ENCODE measurements at regions not wholly inside any gene's neighbourhood (a gene's known extent, or its start where the extent isn't known, plus 50 kb on each side); places are given as distances from the start of the nearest gene placed in this dataset.

DNA sequence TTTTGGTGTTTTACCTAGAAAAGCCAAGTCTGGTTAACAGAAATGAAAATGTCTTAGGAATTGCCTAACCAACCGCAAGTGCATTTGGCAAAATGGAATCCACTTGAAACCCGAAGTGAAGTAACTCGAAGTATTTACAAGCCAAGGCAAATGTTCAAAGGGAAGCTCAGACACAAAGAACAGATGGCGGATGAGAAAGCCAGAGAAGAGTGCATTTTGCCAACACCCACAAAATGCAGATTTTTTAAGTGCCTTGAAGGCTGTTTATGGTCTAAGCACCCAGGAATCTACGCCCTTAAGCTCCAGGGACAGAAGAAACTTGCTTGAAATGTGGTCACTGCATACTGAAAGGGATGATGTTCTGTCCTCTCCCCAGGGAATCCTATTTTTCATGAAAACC, 70.0 kb upstream of the TBXT start:
- Histone ChIP-seq H3K4me3 (ENCODE audit: low read depth in 2 of 2, low read length in 1 of 2) (no peak overlapping the region), H3K27ac (ENCODE audit: low read depth in 2 of 2, low read length in 1 of 2) (no peak overlapping the region), H3K36me3 (replicated peaks in 1 of 2; ENCODE audit: control insufficient read depth in 1 of 2, insufficient read depth in 2 of 2, low read length in 1 of 2) (no peaks in the 10 kb centered on the region), H3K9me2 (no peaks in the 10 kb centered on the region), H2AFZ (ENCODE audit: low read depth) (no peak overlapping the region), H3K9ac (no peak overlapping the region), H3K4me1 (ENCODE audit: control insufficient read depth in 1 of 2, insufficient read depth in 2 of 2, low read depth in 1 of 2, low read length in 1 of 2) (no peaks in the 10 kb centered on the region), H3K27me3 (ENCODE audit: insufficient read depth) (peaks cover 55% of the 10 kb centered on the region), H3K79me2 (ENCODE audit: insufficient read depth) (no peaks in the 10 kb centered on the region), H3K9me3 (no peaks in the 10 kb centered on the region), H3K4me2 (no peak overlapping the region), H3F3A (replicated peaks; ENCODE audit: insufficient read depth) (no peaks in the 10 kb centered on the region), H4K20me1 (ENCODE audit: insufficient read depth) (no peaks in the 10 kb centered on the region)
- no peak for DNase-seq
- TF ChIP-seq FOSL2 (IDR thresholded peaks at IDR 0.05; ENCODE audit: borderline replicate concordance, low read depth) (no peak), JUND (IDR thresholded peaks at IDR 0.05) (no peak), MXI1 (IDR thresholded peaks at IDR 0.05; ENCODE audit: low read depth, low read length) (no peak), GABPA (IDR thresholded peaks at IDR 0.05; ENCODE audit: low read depth) (no peak), YY1 (IDR thresholded peaks at IDR 0.05; ENCODE audit: low read depth) (no peak), SIN3A (IDR thresholded peaks at IDR 0.05; ENCODE audit: borderline replicate concordance, low read depth, low read length) (no peak), RXRA (IDR thresholded peaks at IDR 0.05; ENCODE audit: borderline replicate concordance, low read depth) (no peak), NRF1 (IDR thresholded peaks at IDR 0.05; ENCODE audit: low read depth, low read length) (no peak), RFX5 (IDR thresholded peaks at IDR 0.05; ENCODE audit: low read length) (no peak), CHD2 (IDR thresholded peaks at IDR 0.05; ENCODE audit: low read length, partially characterized antibody) (no peak), FOXJ3 (CRISPR knock-in tag; IDR thresholded peaks at IDR 0.05) (no peak), RAD21 (IDR thresholded peaks at IDR 0.05; ENCODE audit: low read length) (no peak)
- TF ChIP-seq, protein P1, sequence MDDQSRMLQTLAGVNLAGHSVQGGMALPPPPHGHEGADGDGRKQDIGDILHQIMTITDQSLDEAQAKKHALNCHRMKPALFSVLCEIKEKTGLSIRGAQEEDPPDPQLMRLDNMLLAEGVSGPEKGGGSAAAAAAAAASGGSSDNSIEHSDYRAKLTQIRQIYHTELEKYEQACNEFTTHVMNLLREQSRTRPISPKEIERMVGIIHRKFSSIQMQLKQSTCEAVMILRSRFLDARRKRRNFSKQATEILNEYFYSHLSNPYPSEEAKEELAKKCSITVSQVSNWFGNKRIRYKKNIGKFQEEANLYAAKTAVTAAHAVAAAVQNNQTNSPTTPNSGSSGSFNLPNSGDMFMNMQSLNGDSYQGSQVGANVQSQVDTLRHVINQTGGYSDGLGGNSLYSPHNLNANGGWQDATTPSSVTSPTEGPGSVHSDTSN (IDR thresholded peaks at IDR 0.05), result no peak
- TF ChIP-seq, protein P2, sequence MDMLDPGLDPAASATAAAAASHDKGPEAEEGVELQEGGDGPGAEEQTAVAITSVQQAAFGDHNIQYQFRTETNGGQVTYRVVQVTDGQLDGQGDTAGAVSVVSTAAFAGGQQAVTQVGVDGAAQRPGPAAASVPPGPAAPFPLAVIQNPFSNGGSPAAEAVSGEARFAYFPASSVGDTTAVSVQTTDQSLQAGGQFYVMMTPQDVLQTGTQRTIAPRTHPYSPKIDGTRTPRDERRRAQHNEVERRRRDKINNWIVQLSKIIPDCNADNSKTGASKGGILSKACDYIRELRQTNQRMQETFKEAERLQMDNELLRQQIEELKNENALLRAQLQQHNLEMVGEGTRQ (IDR thresholded peaks at IDR 0.05; ENCODE audit: borderline replicate concordance, low read depth, low read length), result no peak
- TF ChIP-seq, protein P3, sequence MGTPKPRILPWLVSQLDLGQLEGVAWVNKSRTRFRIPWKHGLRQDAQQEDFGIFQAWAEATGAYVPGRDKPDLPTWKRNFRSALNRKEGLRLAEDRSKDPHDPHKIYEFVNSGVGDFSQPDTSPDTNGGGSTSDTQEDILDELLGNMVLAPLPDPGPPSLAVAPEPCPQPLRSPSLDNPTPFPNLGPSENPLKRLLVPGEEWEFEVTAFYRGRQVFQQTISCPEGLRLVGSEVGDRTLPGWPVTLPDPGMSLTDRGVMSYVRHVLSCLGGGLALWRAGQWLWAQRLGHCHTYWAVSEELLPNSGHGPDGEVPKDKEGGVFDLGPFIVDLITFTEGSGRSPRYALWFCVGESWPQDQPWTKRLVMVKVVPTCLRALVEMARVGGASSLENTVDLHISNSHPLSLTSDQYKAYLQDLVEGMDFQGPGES (IDR thresholded peaks at IDR 0.05; ENCODE audit: low read depth, low read length), result no peak
- TF ChIP-seq, protein P4, sequence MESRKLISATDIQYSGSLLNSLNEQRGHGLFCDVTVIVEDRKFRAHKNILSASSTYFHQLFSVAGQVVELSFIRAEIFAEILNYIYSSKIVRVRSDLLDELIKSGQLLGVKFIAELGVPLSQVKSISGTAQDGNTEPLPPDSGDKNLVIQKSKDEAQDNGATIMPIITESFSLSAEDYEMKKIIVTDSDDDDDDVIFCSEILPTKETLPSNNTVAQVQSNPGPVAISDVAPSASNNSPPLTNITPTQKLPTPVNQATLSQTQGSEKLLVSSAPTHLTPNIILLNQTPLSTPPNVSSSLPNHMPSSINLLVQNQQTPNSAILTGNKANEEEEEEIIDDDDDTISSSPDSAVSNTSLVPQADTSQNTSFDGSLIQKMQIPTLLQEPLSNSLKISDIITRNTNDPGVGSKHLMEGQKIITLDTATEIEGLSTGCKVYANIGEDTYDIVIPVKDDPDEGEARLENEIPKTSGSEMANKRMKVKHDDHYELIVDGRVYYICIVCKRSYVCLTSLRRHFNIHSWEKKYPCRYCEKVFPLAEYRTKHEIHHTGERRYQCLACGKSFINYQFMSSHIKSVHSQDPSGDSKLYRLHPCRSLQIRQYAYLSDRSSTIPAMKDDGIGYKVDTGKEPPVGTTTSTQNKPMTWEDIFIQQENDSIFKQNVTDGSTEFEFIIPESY (IDR thresholded peaks at IDR 0.05; ENCODE audit: borderline replicate concordance, low read depth), result no peak
- TF ChIP-seq, protein P5, sequence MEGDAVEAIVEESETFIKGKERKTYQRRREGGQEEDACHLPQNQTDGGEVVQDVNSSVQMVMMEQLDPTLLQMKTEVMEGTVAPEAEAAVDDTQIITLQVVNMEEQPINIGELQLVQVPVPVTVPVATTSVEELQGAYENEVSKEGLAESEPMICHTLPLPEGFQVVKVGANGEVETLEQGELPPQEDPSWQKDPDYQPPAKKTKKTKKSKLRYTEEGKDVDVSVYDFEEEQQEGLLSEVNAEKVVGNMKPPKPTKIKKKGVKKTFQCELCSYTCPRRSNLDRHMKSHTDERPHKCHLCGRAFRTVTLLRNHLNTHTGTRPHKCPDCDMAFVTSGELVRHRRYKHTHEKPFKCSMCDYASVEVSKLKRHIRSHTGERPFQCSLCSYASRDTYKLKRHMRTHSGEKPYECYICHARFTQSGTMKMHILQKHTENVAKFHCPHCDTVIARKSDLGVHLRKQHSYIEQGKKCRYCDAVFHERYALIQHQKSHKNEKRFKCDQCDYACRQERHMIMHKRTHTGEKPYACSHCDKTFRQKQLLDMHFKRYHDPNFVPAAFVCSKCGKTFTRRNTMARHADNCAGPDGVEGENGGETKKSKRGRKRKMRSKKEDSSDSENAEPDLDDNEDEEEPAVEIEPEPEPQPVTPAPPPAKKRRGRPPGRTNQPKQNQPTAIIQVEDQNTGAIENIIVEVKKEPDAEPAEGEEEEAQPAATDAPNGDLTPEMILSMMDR (IDR thresholded peaks at IDR 0.05), result no peak
- TF ChIP-seq, protein P6, sequence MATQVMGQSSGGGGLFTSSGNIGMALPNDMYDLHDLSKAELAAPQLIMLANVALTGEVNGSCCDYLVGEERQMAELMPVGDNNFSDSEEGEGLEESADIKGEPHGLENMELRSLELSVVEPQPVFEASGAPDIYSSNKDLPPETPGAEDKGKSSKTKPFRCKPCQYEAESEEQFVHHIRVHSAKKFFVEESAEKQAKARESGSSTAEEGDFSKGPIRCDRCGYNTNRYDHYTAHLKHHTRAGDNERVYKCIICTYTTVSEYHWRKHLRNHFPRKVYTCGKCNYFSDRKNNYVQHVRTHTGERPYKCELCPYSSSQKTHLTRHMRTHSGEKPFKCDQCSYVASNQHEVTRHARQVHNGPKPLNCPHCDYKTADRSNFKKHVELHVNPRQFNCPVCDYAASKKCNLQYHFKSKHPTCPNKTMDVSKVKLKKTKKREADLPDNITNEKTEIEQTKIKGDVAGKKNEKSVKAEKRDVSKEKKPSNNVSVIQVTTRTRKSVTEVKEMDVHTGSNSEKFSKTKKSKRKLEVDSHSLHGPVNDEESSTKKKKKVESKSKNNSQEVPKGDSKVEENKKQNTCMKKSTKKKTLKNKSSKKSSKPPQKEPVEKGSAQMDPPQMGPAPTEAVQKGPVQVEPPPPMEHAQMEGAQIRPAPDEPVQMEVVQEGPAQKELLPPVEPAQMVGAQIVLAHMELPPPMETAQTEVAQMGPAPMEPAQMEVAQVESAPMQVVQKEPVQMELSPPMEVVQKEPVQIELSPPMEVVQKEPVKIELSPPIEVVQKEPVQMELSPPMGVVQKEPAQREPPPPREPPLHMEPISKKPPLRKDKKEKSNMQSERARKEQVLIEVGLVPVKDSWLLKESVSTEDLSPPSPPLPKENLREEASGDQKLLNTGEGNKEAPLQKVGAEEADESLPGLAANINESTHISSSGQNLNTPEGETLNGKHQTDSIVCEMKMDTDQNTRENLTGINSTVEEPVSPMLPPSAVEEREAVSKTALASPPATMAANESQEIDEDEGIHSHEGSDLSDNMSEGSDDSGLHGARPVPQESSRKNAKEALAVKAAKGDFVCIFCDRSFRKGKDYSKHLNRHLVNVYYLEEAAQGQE (IDR thresholded peaks at IDR 0.05; ENCODE audit: low read depth, low read length), result no peak
- 8% methylated on average over 5 of the region's 5 CpGs for WGBS (ENCODE audit: low lambda C conversion rate)
- ChIA-PET CTCF (interaction anchor here (1.4 kb wide), 1 partner anchor 38 kb away, joined by 4 read pairs; no protein-coding TSS in a partner anchor), POLR2A (no interaction called here)
